HEK293 (cell line): ENCODE measurements at regions not wholly inside any gene's neighbourhood (a gene's known extent, or its start where the extent isn't known, plus 50 kb on each side); places are given as distances from the start of the nearest gene placed in this dataset.
A peak's percentile ranks its signal among the peaks of the same experiment; 100 is the strongest.

Source experiments
- HOXC10 ChIP-seq: sonication (generic); formaldehyde crosslinking; IDR thresholded peaks from 2 replicates; pipeline ENCODE4 v1.8.1; 2023; ENCODE audit warnings: mild to moderate bottlenecking, missing genetic modification reagents
- INSM2 ChIP-seq: fragments of 450-650 bp; formaldehyde crosslinking; IDR thresholded peaks from 2 replicates; pipeline ENCODE4 v1.5.1; 2016; ENCODE audit warnings: missing biosample characterization, missing genetic modification characterization
- KLF7 ChIP-seq: fragments of 450-650 bp; formaldehyde crosslinking; IDR thresholded peaks from 2 replicates; pipeline ENCODE4 v1.5.1; 2016; ENCODE audit warnings: missing biosample characterization, missing genetic modification characterization, borderline replicate concordance
- SETDB1 ChIP-seq: IDR thresholded peaks from one replicate; pipeline ENCODE4 v1.6.1; 2017; ENCODE audit warnings: mild to moderate bottlenecking, low read length, moderate library complexity, mixed read lengths; ENCODE audit not compliant: insufficient read length
- SP2 ChIP-seq: fragments of 450-650 bp; formaldehyde crosslinking; IDR thresholded peaks from 2 replicates; pipeline ENCODE4 v1.5.1; 2016; ENCODE audit warnings: missing biosample characterization, missing genetic modification characterization
- WT1 ChIP-seq: fragments of 450-650 bp; formaldehyde crosslinking; IDR thresholded peaks from 2 replicates; pipeline ENCODE4 v1.5.1; 2016; ENCODE audit warnings: missing biosample characterization, missing genetic modification characterization
- ZBTB21 ChIP-seq: fragments of 450-650 bp; formaldehyde crosslinking; IDR thresholded peaks from 2 replicates; pipeline ENCODE4 v1.5.1; 2017; ENCODE audit warnings: missing biosample characterization, missing genetic modification characterization
- ZBTB26 ChIP-seq: fragments of 450-650 bp; formaldehyde crosslinking; optimal IDR thresholded peaks from 2 replicates; pipeline ENCODE3; 2016; ENCODE audit warnings: missing biosample characterization, mild to moderate bottlenecking, missing genetic modification characterization
- ZBTB8A ChIP-seq: fragments of 450-650 bp; formaldehyde crosslinking; IDR thresholded peaks from 2 replicates; pipeline ENCODE4 v1.5.1; 2016; ENCODE audit warnings: missing biosample characterization, missing genetic modification characterization
- ZFP3 ChIP-seq: fragments of 450-650 bp; formaldehyde crosslinking; IDR thresholded peaks from 2 replicates; pipeline ENCODE4 v1.5.1; 2016; ENCODE audit warnings: low read depth, missing biosample characterization, missing genetic modification characterization
- ZFP37 ChIP-seq: fragments of 450-650 bp; formaldehyde crosslinking; IDR thresholded peaks from 2 replicates; pipeline ENCODE4 v1.5.1; 2016; ENCODE audit warnings: missing biosample characterization, missing genetic modification characterization
- ZIC2 ChIP-seq: fragments of 450-650 bp; formaldehyde crosslinking; IDR thresholded peaks from 2 replicates; pipeline ENCODE4 v1.5.1; 2016; ENCODE audit warnings: missing biosample characterization, missing genetic modification characterization
- ZNF146 ChIP-seq: fragments of 450-650 bp; formaldehyde crosslinking; IDR thresholded peaks from 2 replicates; pipeline ENCODE4 v1.5.1; 2016; ENCODE audit warnings: missing biosample characterization, missing genetic modification characterization
- ZNF155 ChIP-seq: fragments of 450-650 bp; formaldehyde crosslinking; IDR thresholded peaks from 2 replicates; pipeline ENCODE4 v1.5.1; 2016; ENCODE audit warnings: missing biosample characterization, missing genetic modification characterization
- ZNF175 ChIP-seq: fragments of 450-650 bp; formaldehyde crosslinking; IDR thresholded peaks from 2 replicates; pipeline ENCODE4 v1.5.1; 2016; ENCODE audit warnings: missing biosample characterization, missing genetic modification characterization
- ZNF211 ChIP-seq: fragments of 450-650 bp; formaldehyde crosslinking; IDR thresholded peaks from 2 replicates; pipeline ENCODE4 v1.5.1; 2016; ENCODE audit warnings: low read depth, missing biosample characterization, missing genetic modification characterization
- ZNF214 ChIP-seq: fragments of 450-650 bp; formaldehyde crosslinking; IDR thresholded peaks from 2 replicates; pipeline ENCODE4 v1.5.1; 2017; ENCODE audit warnings: missing biosample characterization, mild to moderate bottlenecking, missing genetic modification characterization, borderline replicate concordance
- ZNF24 ChIP-seq: fragments of 450-650 bp; formaldehyde crosslinking; IDR thresholded peaks from 2 replicates; pipeline ENCODE4 v1.5.1; 2016; ENCODE audit warnings: missing biosample characterization, missing genetic modification characterization
- ZNF266 ChIP-seq: fragments of 450-650 bp; formaldehyde crosslinking; IDR thresholded peaks from 2 replicates; pipeline ENCODE4 v1.5.1; 2016; ENCODE audit warnings: missing biosample characterization, missing genetic modification characterization, low read depth
- ZNF292 ChIP-seq: fragments of 450-650 bp; formaldehyde crosslinking; IDR thresholded peaks from 2 replicates; pipeline ENCODE4 v1.5.1; 2016; ENCODE audit warnings: low read depth, missing biosample characterization, missing genetic modification characterization, borderline replicate concordance
- ZNF391 ChIP-seq: fragments of 450-650 bp; formaldehyde crosslinking; IDR thresholded peaks from 2 replicates; pipeline ENCODE4 v1.5.1; 2016; ENCODE audit warnings: low read depth, missing biosample characterization, missing genetic modification characterization, borderline replicate concordance
- ZNF426 ChIP-seq: fragments of 450-650 bp; formaldehyde crosslinking; IDR thresholded peaks from 2 replicates; pipeline ENCODE4 v1.5.1; 2017; ENCODE audit warnings: missing biosample characterization, missing genetic modification characterization, mild to moderate bottlenecking, inconsistent platforms, moderate library complexity
- ZNF433 ChIP-seq: fragments of 450-650 bp; formaldehyde crosslinking; IDR thresholded peaks from 2 replicates; pipeline ENCODE4 v1.5.1; 2016; ENCODE audit warnings: missing biosample characterization, missing genetic modification characterization, low read depth
- ZNF501 ChIP-seq: fragments of 450-650 bp; formaldehyde crosslinking; IDR thresholded peaks from 2 replicates; pipeline ENCODE4 v1.5.1; 2016; ENCODE audit warnings: missing biosample characterization, missing genetic modification characterization
- ZNF561 ChIP-seq: fragments of 450-650 bp; IDR thresholded peaks from 2 replicates; pipeline ENCODE4 v1.5.1; 2018; ENCODE audit warnings: missing biosample characterization, missing genetic modification characterization, borderline replicate concordance
- ZNF600 ChIP-seq: fragments of 450-650 bp; formaldehyde crosslinking; IDR thresholded peaks from 2 replicates; pipeline ENCODE4 v1.5.1; 2016; ENCODE audit warnings: missing biosample characterization, missing genetic modification characterization
- ZNF645 ChIP-seq: fragments of 450-650 bp; formaldehyde crosslinking; IDR thresholded peaks from 2 replicates; pipeline ENCODE4; 2016; ENCODE audit warnings: missing biosample characterization, missing genetic modification characterization
- ZNF704 ChIP-seq: fragments of 450-650 bp; formaldehyde crosslinking; IDR thresholded peaks from 2 replicates; pipeline ENCODE4 v1.5.1; 2016; ENCODE audit warnings: missing biosample characterization, missing genetic modification characterization
- ZNF747 ChIP-seq: fragments of 450-650 bp; formaldehyde crosslinking; IDR thresholded peaks from 2 replicates; pipeline ENCODE4 v1.5.1; 2016; ENCODE audit warnings: missing biosample characterization, missing genetic modification characterization
- ZNF768 ChIP-seq: fragments of 450-650 bp; formaldehyde crosslinking; IDR thresholded peaks from 2 replicates; pipeline ENCODE4 v1.5.1; 2018; ENCODE audit warnings: missing biosample characterization, mild to moderate bottlenecking, missing genetic modification characterization
- ZNF777 ChIP-seq: fragments of 450-650 bp; formaldehyde crosslinking; IDR thresholded peaks from 2 replicates; pipeline ENCODE4 v1.5.1; 2017; ENCODE audit warnings: missing biosample characterization, missing genetic modification characterization, borderline replicate concordance
- ZSCAN16 ChIP-seq: fragments of 450-650 bp; formaldehyde crosslinking; IDR thresholded peaks from 2 replicates; pipeline ENCODE4 v1.5.1; 2016; ENCODE audit warnings: missing biosample characterization, missing genetic modification characterization
- ZSCAN4 ChIP-seq: fragments of 450-650 bp; formaldehyde crosslinking; IDR thresholded peaks from 2 replicates; pipeline ENCODE4 v1.5.1; 2017; ENCODE audit warnings: missing biosample characterization, missing genetic modification characterization
- ZXDB ChIP-seq: fragments of 450-650 bp; formaldehyde crosslinking; IDR thresholded peaks from 2 replicates; pipeline ENCODE4 v1.5.1; 2016; ENCODE audit warnings: missing biosample characterization, missing genetic modification characterization

GRCh38 chr5:159403906-159404681 lies 73.8 kb upstream of the IL12B start (continued):
- TF ChIP-seq SP2 (tag by site-specific recombination) = no peak
- no peak for TF ChIP-seq ZNF645 (tag by site-specific recombination)
- no peak for TF ChIP-seq ZNF292 (tag by site-specific recombination)
- TF ChIP-seq ZBTB21 (tag by site-specific recombination) = no peak
- no peak for TF ChIP-seq ZNF146 (tag by site-specific recombination)
- no peak for TF ChIP-seq ZNF24 (tag by site-specific recombination)
- no peak for TF ChIP-seq INSM2
- TF ChIP-seq ZNF704 (tag by site-specific recombination) = no peak
- no peak for TF ChIP-seq ZNF175 (tag by site-specific recombination)
- no peak for TF ChIP-seq ZSCAN4
- no peak for TF ChIP-seq ZNF426 (tag by site-specific recombination)
- TF ChIP-seq ZNF501 = peak; percentile 41; the same call in 1 of the 2 replicates
- TF ChIP-seq ZFP3 = no peak
- TF ChIP-seq ZNF266 (tag by site-specific recombination) = no peak
- no peak for TF ChIP-seq ZSCAN16 (tag by site-specific recombination)
- peak; percentile 63 for TF ChIP-seq ZIC2
- TF ChIP-seq ZNF214 (tag by site-specific recombination) = no peak
- TF ChIP-seq SETDB1 = no peak
- no peak for TF ChIP-seq WT1 (tag by site-specific recombination)
- no peak for TF ChIP-seq ZNF211
- TF ChIP-seq ZNF600 = no peak
- no peak for TF ChIP-seq ZNF777 (tag by site-specific recombination)
- no peak for TF ChIP-seq ZNF747
- TF ChIP-seq ZNF391 (tag by site-specific recombination) = no peak
- TF ChIP-seq HOXC10 = no peak
- TF ChIP-seq ZBTB26 (tag by site-specific recombination) = no peak
- TF ChIP-seq ZNF433 (tag by site-specific recombination) = no peak
- peak; percentile 86 for TF ChIP-seq ZBTB8A (tag by site-specific recombination)
- peak; percentile 13; the same call in 1 of the 2 replicates for TF ChIP-seq ZXDB (tag by site-specific recombination)
- TF ChIP-seq ZNF561 (tag by site-specific recombination) = no peak
- TF ChIP-seq ZFP37 = no peak
- TF ChIP-seq KLF7 (tag by site-specific recombination) = no peak
- no peak for TF ChIP-seq ZNF155 (tag by site-specific recombination)
- TF ChIP-seq ZNF768 (tag by site-specific recombination) = no peak
